ENCODE measurements at regions not wholly inside any gene's neighbourhood (a gene's known extent, or its start where the extent isn't known, plus 50 kb on each side); places are given as distances from the start of the nearest gene placed in this dataset.
A peak's percentile ranks its signal among the peaks of the same experiment; 100 is the strongest.
"Not testable (repeated sequence)": the region's sequence is repeated elsewhere in the genome, so short reads cannot be mapped to it uniquely, and the experiment has no call there.

- no peak overlapping the region for H3K4me3 ChIP-seq (ENCODE audit: low read length)
- TF ChIP-seq CTCF (conservative IDR thresholded peaks at IDR 0.05; ENCODE audit: low read depth, low read length): no peak
- no peak for DNase-seq (ENCODE audit: low read depth)
Measured at GRCh38 chr4:33980361-33980760, 2264.0 kb downstream of the ARAP2 start.

GRCh38 chr4:33989820-33990443, 2254.4 kb downstream of the ARAP2 start:
- no peak overlapping the region for H3K4me3 ChIP-seq (ENCODE audit: low read length)
- DNase-seq (ENCODE audit: low read depth): no peak
- no peak for TF ChIP-seq CTCF (conservative IDR thresholded peaks at IDR 0.05; ENCODE audit: low read depth, low read length)

DNA sequence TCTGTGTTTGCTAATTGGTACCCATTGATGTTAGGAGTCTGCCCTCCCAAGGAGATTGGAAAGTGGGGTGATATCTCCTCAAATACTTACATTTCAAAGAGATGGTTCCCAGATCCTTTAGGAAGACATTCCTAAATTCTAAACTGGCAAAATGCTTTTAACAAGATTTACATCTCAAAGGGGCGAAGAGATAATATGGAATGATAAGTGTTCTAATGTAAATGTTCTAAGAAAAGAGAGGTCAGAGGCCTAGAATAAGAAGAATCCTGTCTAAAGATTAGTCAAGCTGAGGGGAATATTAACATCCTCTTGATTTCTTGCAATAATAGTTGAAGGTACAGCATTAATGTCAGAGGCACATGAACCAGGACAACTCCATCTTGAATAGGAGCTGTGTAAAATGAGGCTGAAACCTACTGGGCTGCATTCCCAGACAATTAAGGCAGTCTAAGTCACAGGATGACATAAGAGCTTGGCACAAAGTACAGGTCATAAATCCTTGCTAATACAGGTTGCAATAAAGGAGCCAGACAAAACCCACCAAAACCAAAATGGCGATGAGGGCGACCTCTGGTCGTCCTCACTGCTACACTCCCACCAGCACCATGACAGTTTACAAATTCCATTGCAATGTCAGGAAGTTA, 2248.1 kb downstream of the ARAP2 start:
- peak; percentile 2 for DNase-seq (ENCODE audit: low read depth)
- no peak for TF ChIP-seq CTCF (conservative IDR thresholded peaks at IDR 0.05; ENCODE audit: low read depth, low read length)
- no peak overlapping the region for H3K4me3 ChIP-seq (ENCODE audit: low read length)

- no peak overlapping the region for H3K4me3 ChIP-seq (ENCODE audit: low read length)
- no peak for TF ChIP-seq CTCF (conservative IDR thresholded peaks at IDR 0.05; ENCODE audit: low read depth, low read length)
Measured at GRCh38 chr4:33998291-33998690, 2246.0 kb downstream of the ARAP2 start.

GRCh38 chr4:34000356-34000755, 2244.0 kb downstream of the ARAP2 start:
- no peak overlapping the region for H3K4me3 ChIP-seq (ENCODE audit: low read length)
- no peak for TF ChIP-seq CTCF (conservative IDR thresholded peaks at IDR 0.05; ENCODE audit: low read depth, low read length)
- DNase-seq (ENCODE audit: low read depth): peak; percentile 1

More at GRCh38 chr4:33998291-33998690, 2246.0 kb downstream of the ARAP2 start:
- no peak for DNase-seq (ENCODE audit: low read depth)

DNA sequence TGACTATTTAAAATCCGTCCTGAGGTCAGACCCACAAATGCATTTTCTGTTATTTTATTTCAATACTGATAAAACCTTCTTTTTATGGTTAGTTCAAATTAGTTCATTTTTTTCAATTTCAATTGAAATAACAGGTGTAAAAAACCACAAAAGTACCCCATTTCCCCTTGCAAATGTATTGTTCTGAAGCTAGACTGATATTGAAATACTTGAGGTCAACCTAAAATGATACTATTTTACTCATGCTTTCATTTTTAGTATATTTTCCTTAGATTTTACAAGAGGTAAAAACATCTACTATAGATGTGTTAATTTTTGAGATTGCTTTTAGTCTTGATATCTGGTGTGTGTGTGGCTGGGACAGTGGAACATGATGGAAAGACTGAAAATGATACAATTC, 2237.8 kb downstream of the ARAP2 start:
- DNase-seq (ENCODE audit: low read depth); H3K4me3 ChIP-seq (ENCODE audit: low read length): not testable (repeated sequence)

DNA sequence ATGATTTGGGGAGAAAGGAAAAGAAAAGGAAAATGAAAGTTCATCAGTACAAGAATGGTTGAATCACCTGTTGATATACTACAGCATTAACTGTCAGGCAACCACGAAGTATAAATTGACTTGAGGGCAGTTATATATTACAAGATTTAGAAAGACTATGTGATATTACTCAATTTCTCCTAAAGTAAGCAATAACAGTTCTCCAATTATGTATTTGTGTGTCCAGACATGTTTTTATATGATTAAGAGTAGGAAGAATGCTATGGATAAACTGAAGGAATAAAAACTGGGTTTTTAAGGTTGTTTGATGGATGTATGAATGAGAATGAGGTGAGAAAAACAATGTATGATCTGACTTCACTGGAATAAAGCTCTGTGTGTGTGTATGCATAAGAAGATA, 2234.4 kb downstream of the ARAP2 start:
- no peak overlapping the region for H3K4me3 ChIP-seq (ENCODE audit: low read length)
- TF ChIP-seq CTCF (conservative IDR thresholded peaks at IDR 0.05; ENCODE audit: low read depth, low read length): no peak
- DNase-seq (ENCODE audit: low read depth): no peak

All from retinal pigment epithelial cell (primary cell).